Common myeloid progenitor, CD34-positive (primary cell): ENCODE measurements at regions not wholly inside any gene's neighbourhood (a gene's known extent, or its start where the extent isn't known, plus 50 kb on each side); places are given as distances from the start of the nearest gene placed in this dataset.
"Not testable (repeated sequence)": the region's sequence is repeated elsewhere in the genome, so short reads cannot be mapped to it uniquely, and the experiment has no call there.

Source experiments
- CTCF ChIA-PET: fragments of 350-600 bp; sonication (Branson Sonifier 250); formaldehyde crosslinking; loops from one replicate; lab custom pipeline; 2021; ENCODE audit warnings: antibody characterized with exemption; lab: Charles Lee
- POLR2A ChIA-PET: fragments of 350-600 bp; sonication (Branson Sonifier 250); formaldehyde crosslinking; loops from one replicate; lab custom pipeline; 2021; ENCODE audit warnings: antibody characterized with exemption; lab: Charles Lee
- DNase-seq, 3 donors: peaks; one replicate each; pipeline versions ENCODE4 v3.0.0 to v3.0.0-alpha.2; 2013
- H3K27ac ChIP-seq, 2 experiments: 1 replicate in 1 of 2; 2 replicates in 1 of 2; pipeline ENCODE4 v1.7.0; 2013; ENCODE audit warnings: inconsistent platforms in 2 of 2, low read length in 2 of 2, mild to moderate bottlenecking in 2 of 2, low read depth in 1 of 2, moderate library complexity in 1 of 2; ENCODE audit not compliant: severe bottlenecking in 2 of 2, insufficient read depth in 1 of 2, poor library complexity in 1 of 2
- H3K27me3 ChIP-seq, 5 experiments: replicated peaks in 2 of 5; 1 replicate in 3 of 5; 2 replicates in 2 of 5; pipeline versions ENCODE4 v1.6.1 to v1.7.0; 2013; ENCODE audit warnings: low read length in 4 of 5, mild to moderate bottlenecking in 2 of 5, moderate library complexity in 2 of 5, inconsistent platforms in 1 of 5; ENCODE audit not compliant: insufficient read depth in 5 of 5, control insufficient read depth in 4 of 5
- H3K36me3 ChIP-seq, 4 experiments: 1 replicate in 2 of 4; 2 replicates in 2 of 4; pipeline versions ENCODE4 v1.6.1 to v1.7.0; 2013; ENCODE audit warnings: low read length in 3 of 4, control low read depth in 1 of 4, mild to moderate bottlenecking in 1 of 4; ENCODE audit not compliant: control insufficient read depth in 4 of 4, insufficient read depth in 4 of 4
- H3K4me1 ChIP-seq, 4 experiments: 1 replicate in 3 of 4; 2 replicates in 1 of 4; pipeline versions ENCODE4 v1.6.1 to v1.7.1; 2013; ENCODE audit warnings: low read length in 3 of 4, mild to moderate bottlenecking in 3 of 4, control low read depth in 1 of 4, inconsistent platforms in 1 of 4, moderate library complexity in 1 of 4; ENCODE audit not compliant: control insufficient read depth in 4 of 4, insufficient read depth in 4 of 4; ENCODE audit errors: control extremely low read depth in 1 of 4
- H3K4me3 ChIP-seq, 7 experiments: 1 replicate in 4 of 7; 2 replicates in 3 of 7; pipeline versions ENCODE4 v1.5.1 to v1.7.0; 2013; ENCODE audit warnings: mild to moderate bottlenecking in 7 of 7, low read length in 6 of 7, moderate library complexity in 6 of 7, inconsistent platforms in 2 of 7, low read depth in 2 of 7, control low read depth in 1 of 7; ENCODE audit not compliant: insufficient read depth in 4 of 7, control insufficient read depth in 1 of 7; ENCODE audit errors: extremely low read depth in 1 of 7
- H3K9me3 ChIP-seq, 5 experiments: 1 replicate in 4 of 5; 2 replicates in 1 of 5; pipeline versions ENCODE4 v1.6.1 to v1.7.1; 2013; ENCODE audit warnings: low read length in 4 of 5, mild to moderate bottlenecking in 2 of 5, inconsistent platforms in 1 of 5, low read depth in 1 of 5, moderate library complexity in 1 of 5; ENCODE audit not compliant: control insufficient read depth in 4 of 5, insufficient read depth in 2 of 5; ENCODE audit errors: control extremely low read depth in 1 of 5
- WGBS: methylation state at CpG from one replicate; pipeline ENCODE4 v1.1.5; 2013; ENCODE audit not compliant: insufficient coverage; 5-methylcytosine and 5-hydroxymethylcytosine counted together

GRCh38 chr4:27075603-27076002, 215.0 kb downstream of the STIM2 start:
- H3K4me3 ChIP-seq, H3K4me1 ChIP-seq, CTCF ChIA-PET, POLR2A ChIA-PET, H3K36me3 ChIP-seq, H3K27me3 ChIP-seq, H3K9me3 ChIP-seq, DNase-seq, H3K27ac ChIP-seq: not testable (repeated sequence)
- 87% methylated on average over 7 of the region's 15 CpGs for WGBS

GRCh38 chr4:27078934-27079455, 218.4 kb downstream of the STIM2 start:
- whole genome bisulfite sequencing, result 70% methylated on average over 4 of the region's 4 CpGs
- Histone ChIP-seq H3K4me1 (no peaks in the 10 kb centered on the region), H3K27me3 (peaks cover 8 to 16% (median 9%) of the 10 kb centered on the region in 5 experiments), H3K4me3 (no peak overlapping the region), H3K9me3 (peaks cover 0 to 3% (median 0%) of the 10 kb centered on the region in 5 experiments), H3K27ac (no peak overlapping the region), H3K36me3 (no peaks in the 10 kb centered on the region)
- CTCF ChIA-PET, result no interaction called here
- no peak for DNase-seq
- POLR2A ChIA-PET, result no interaction called here

DNA sequence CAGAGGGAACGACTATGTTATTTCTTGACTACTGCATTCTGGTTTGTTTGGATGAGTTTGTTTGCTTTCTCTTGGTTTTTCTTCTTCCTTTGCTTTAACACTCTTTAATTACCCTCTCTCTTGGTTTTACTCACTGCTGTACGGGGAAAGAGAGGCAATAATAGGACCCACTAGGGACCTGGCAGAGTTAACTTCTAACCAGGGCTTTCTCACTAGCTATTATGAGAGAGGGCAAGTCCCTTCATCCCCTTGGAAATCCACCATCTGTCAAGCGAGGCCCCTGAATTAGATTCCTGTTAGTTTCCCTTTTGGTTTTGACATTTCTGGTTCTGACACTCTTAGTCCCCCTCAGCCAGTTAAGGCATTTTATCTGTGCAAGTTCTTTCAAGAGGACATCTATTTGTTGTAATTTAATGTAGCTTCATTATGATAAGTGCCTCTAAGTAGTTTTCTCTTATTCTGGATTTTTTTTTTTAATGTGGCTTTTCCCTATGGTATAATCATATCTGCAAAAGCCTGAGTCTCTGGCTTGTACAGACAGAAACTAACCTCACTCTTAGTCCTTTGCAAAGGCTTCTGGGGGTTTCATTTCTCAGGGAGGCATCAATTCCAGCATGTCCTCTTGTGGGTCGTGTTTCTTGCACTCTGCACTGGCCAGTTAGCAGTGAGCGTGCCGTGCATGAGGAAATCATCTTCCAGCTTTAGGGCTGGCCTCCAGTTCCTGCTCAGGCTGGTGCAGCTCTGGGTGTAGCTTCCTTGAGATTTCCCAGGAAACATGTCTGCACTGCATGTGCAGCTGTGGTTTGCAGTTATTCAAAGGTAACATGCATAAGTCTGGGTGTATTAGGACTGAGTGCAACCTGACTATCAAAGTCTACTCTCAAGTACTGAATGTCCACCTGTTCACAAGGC, 221.3 kb downstream of the STIM2 start:
- H3K9me3 ChIP-seq, result peaks cover 0 to 3% (median 0%) of the 10 kb centered on the region in 5 experiments
- POLR2A ChIA-PET, result no interaction called here
- H3K4me1 ChIP-seq, result peaks cover 2 to 12% (median 9%) of the 10 kb centered on the region in 4 experiments
- H3K4me3 ChIP-seq, result no peak overlapping the region
- H3K36me3 ChIP-seq, result no peaks in the 10 kb centered on the region
- WGBS, result 90% methylated on average over 5 of the region's 6 CpGs
- no peak overlapping the region for H3K27ac ChIP-seq
- no peak for DNase-seq
- H3K27me3 ChIP-seq, result peaks cover 21 to 42% (median 27%) of the 10 kb centered on the region in 5 experiments
- CTCF ChIA-PET, result interaction anchor here (0.6 to 1.8 kb wide), 4 partner anchors 12 to 241 kb away, joined by 3 to 5 read pairs (median 4); no protein-coding TSS in a partner anchor

- no peak for DNase-seq
- ChIA-PET POLR2A (no interaction called here), CTCF (interaction anchor here (1.1 to 1.8 kb wide), 3 partner anchors 11 to 235 kb away, joined by 3 to 5 read pairs (median 4); no protein-coding TSS in a partner anchor)
- peaks cover 0 to 2% (median 0%) of the 10 kb centered on the region in 5 experiments for H3K9me3 ChIP-seq
- no peak overlapping the region for H3K27ac ChIP-seq
- peaks cover 22 to 50% (median 27%) of the 10 kb centered on the region in 5 experiments for H3K27me3 ChIP-seq
- H3K4me1 ChIP-seq, result peaks cover 2 to 12% (median 9%) of the 10 kb centered on the region in 4 experiments
- no peak overlapping the region for H3K4me3 ChIP-seq
- WGBS, result no CpG with 5 or more reads among the region's 4 CpGs
- no peaks in the 10 kb centered on the region for H3K36me3 ChIP-seq
These were observed 222.1 kb downstream of the STIM2 start for GRCh38 chr4:27082776-27083175.

- Histone ChIP-seq H3K36me3 (no peaks in the 10 kb centered on the region), H3K4me3 (peak overlapping the region in 5 of 7 experiments; percentile 13 to 67 (median 40)), H3K27me3 (peaks cover 22 to 57% (median 30%) of the 10 kb centered on the region in 5 experiments), H3K27ac (no peak overlapping the region), H3K4me1 (peaks cover 8 to 17% (median 12%) of the 10 kb centered on the region in 4 experiments), H3K9me3 (no peaks in the 10 kb centered on the region)
- ChIA-PET POLR2A (no interaction called here), CTCF (no interaction called here)
- peak; percentile 27 to 55 (median 51) for DNase-seq
- WGBS, result under 1% methylated on average over 30 of the region's 33 CpGs
These were observed 224.2 kb downstream of the STIM2 start for GRCh38 chr4:27084685-27085361.

GRCh38 chr4:27085396-27085795, 224.8 kb downstream of the STIM2 start:
- no peaks in the 10 kb centered on the region for H3K9me3 ChIP-seq
- WGBS, result 26% methylated on average over 6 of the region's 7 CpGs
- ChIA-PET CTCF (no interaction called here), POLR2A (no interaction called here)
- peaks cover 19 to 60% (median 30%) of the 10 kb centered on the region in 5 experiments for H3K27me3 ChIP-seq
- peaks cover 8 to 17% (median 12%) of the 10 kb centered on the region in 4 experiments for H3K4me1 ChIP-seq
- H3K4me3 ChIP-seq, result peak overlapping the region in 2 of 7 experiments; percentile 13 to 67
- H3K36me3 ChIP-seq, result no peaks in the 10 kb centered on the region
- H3K27ac ChIP-seq, result no peak overlapping the region
- no peak for DNase-seq
